K562 (cell line): ENCODE measurements at regions not wholly inside any gene's neighbourhood (a gene's known extent, or its start where the extent isn't known, plus 50 kb on each side); places are given as distances from the start of the nearest gene placed in this dataset.
A peak's percentile ranks its signal among the peaks of the same experiment; 100 is the strongest.

Experiments
- ATF6 ChIP-seq: sonication (generic); formaldehyde crosslinking; IDR thresholded peaks from 2 replicates; pipeline ENCODE4 v1.4.0; 2020; ENCODE audit warnings: mild to moderate bottlenecking, missing genetic modification reagents
- CLOCK ChIP-seq: fragments of 250-450 bp; sonication (Bioruptor Pico); IDR thresholded peaks from 2 replicates; pipeline ENCODE4 v1.4.0; 2020; ENCODE audit warnings: mild to moderate bottlenecking, moderate library complexity, borderline replicate concordance
- FOXA1 ChIP-seq: fragments of 450-650 bp; IDR thresholded peaks from 2 replicates; pipeline ENCODE4 v1.6.1; 2016; ENCODE audit warnings: mild to moderate bottlenecking, borderline replicate concordance
- HBP1 ChIP-seq: fragments of 450-650 bp; formaldehyde crosslinking; IDR thresholded peaks from 2 replicates; pipeline ENCODE4 v1.4.0; 2022; ENCODE audit warnings: missing genetic modification characterization
- HDAC3 ChIP-seq: fragments of 450-650 bp; IDR thresholded peaks from 2 replicates; pipeline ENCODE4 v1.6.1; 2018; ENCODE audit warnings: borderline replicate concordance, mild to moderate bottlenecking, moderate library complexity; ENCODE audit not compliant: partially characterized antibody
- HINFP ChIP-seq: fragments of 450-650 bp; conservative IDR thresholded peaks from 2 replicates; pipeline ENCODE4 v1.6.1; 2016; ENCODE audit warnings: missing genetic modification characterization, low read depth, mild to moderate bottlenecking, control low read depth, missing compliant biosample characterization
- LEF1 ChIP-seq: fragments of 450-650 bp; IDR thresholded peaks from 2 replicates; pipeline ENCODE4 v1.6.1; 2016; ENCODE audit warnings: mild to moderate bottlenecking
- MECOM ChIP-seq: fragments of 250-450 bp; sonication (Bioruptor Pico); IDR thresholded peaks from 2 replicates; pipeline ENCODE4 v1.8.0; 2022; ENCODE audit warnings: inconsistent platforms
- MEIS2 ChIP-seq: fragments of 450-650 bp; IDR thresholded peaks from 2 replicates; pipeline ENCODE4 v1.6.1; 2014; ENCODE audit warnings: mild to moderate bottlenecking; ENCODE audit not compliant: partially characterized antibody
- MLLT1 ChIP-seq, 2 experiments: fragments of 450-650 bp; IDR thresholded peaks; 2 replicates each; pipeline ENCODE4 v1.6.1; 2016
- TCF7 ChIP-seq: sonication (generic); IDR thresholded peaks from 2 replicates; pipeline ENCODE4 v1.6.1; 2016; ENCODE audit warnings: antibody characterized with exemption, borderline replicate concordance
- USF1 ChIP-seq: sonication (generic); formaldehyde crosslinking; IDR thresholded peaks from 2 replicates; pipeline ENCODE4 v1.9.0; 2022; ENCODE audit warnings: mild to moderate bottlenecking, missing genetic modification reagents
- ZBTB1 ChIP-seq: sonication (generic); formaldehyde crosslinking; IDR thresholded peaks from 2 replicates; pipeline ENCODE4 v1.8.1; 2023; ENCODE audit warnings: missing genetic modification reagents, low read depth, mild to moderate bottlenecking, borderline replicate concordance
- ZNF707 ChIP-seq: fragments of 250-450 bp; sonication (Bioruptor Pico); conservative IDR thresholded peaks from 2 replicates; pipeline ENCODE4 v1.8.0; 2022; ENCODE audit warnings: inconsistent platforms, mild to moderate bottlenecking, moderate library complexity

GRCh38 chr3:171967932-171968678, 71.3 kb upstream of the FNDC3B start (continued):
- no peak for TF ChIP-seq CLOCK (CRISPR knock-in tag)
- 0 out of 4 replicates have a peak, but pooled peaks of 1 of the 2 experiments have one; percentile 34 for TF ChIP-seq MLLT1 (IDR thresholded peaks at IDR 0.05)
- 0 out of 2 replicates have a peak, but pooled peaks have one; percentile 36 for TF ChIP-seq HBP1 (CRISPR knock-in tag)
- TF ChIP-seq ATF6 (CRISPR knock-in tag), result no peak
- no peak for TF ChIP-seq ZBTB1 (CRISPR knock-in tag)
- TF ChIP-seq MECOM (CRISPR knock-in tag), result no peak
- no peak for TF ChIP-seq MEIS2
- TF ChIP-seq FOXA1, result no peak
- TF ChIP-seq USF1 (CRISPR knock-in tag), result no peak
- no peak for TF ChIP-seq ZNF707 (CRISPR knock-in tag)
- no peak for TF ChIP-seq HINFP (tag)
- TF ChIP-seq TCF7, result no peak
- no peak for TF ChIP-seq LEF1
- no peak for TF ChIP-seq HDAC3
